GM19035 (cell line): ENCODE measurements at regions not wholly inside any gene's neighbourhood (a gene's known extent, or its start where the extent isn't known, plus 50 kb on each side); places are given as distances from the start of the nearest gene placed in this dataset.

Experiments
- ATAC-seq: cut with Tn5 transposase; IDR thresholded peaks from one replicate; pipeline ENCODE4 v1.9.1; 2021; ENCODE audit not compliant: unreplicated experiment

DNA sequence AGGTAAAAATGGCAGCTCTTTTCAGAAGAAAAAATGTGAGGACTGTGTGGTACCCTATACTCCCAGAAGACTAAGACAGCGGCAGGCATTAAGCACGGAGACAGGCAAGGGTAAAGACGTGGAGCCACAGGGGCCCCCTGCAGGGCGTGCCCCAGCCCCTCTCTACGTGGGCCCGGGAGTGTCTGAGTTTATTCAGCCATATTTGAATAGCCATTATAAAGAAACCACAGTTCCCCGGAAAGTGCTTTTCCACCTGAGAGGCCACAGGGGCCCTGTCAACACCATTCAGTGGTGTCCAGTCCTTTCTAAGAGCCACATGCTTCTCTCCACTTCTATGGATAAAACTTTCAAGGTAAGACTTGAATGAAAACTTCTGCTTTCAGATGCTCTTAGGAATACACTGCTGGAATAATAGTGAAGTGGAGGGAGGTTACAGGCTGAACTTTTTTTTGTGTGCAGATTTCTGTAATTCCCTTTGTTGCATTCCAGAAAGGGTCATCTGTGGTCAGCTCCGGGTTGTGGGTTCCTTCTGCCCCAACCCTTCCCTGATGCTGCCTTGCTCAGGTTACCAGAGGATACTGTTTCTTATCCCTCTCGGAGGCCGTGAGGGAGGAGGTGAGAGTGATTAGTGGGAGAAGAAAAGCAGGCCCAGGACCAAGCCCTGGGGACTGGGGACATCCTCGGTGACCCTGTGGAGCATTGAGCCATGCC is 58.4 kb downstream of the SLC25A47 start:
- ATAC-seq = no peak

DNA sequence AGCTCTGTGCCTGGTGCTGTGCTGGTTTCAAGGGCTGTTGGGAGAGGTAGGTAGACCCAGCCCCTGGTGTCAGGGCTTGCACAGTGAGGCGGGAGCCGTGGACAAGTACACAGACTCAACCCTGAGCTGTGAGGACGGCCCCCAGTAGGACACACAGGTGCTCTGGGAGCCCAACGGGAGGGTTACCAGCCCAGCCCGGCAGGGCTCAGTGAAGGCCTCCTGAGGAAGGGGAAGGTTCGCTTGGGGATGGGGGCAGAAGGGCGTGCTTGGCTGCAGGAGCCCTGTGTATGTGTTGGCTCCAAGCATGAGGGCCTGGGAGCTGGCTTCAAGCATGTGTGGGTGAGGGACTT is 58.9 kb downstream of the SLC25A47 start:
- no peak for ATAC-seq

DNA sequence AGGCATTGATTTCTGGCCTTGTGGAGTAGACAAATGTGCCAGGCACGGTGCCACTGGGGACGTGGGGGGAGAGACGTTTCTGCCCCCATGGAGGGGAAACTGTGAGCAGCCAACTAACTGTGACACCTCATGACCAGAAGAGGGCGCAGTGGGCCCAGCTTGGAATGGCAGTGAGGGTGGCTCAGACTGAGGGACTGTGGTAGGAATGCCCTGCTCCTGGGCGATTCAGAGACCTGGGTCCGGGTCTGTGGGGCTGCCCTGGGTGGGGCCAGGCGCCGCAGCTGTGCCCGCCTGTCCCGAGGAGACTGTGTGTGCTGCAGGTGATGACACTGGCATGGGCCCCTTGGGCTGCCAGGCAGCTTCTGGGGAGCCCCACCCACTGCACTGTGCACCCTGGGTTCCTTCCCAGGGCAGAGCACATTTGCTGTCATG is 60.6 kb downstream of the SLC25A47 start:
- ATAC-seq = peak; percentile 59

DNA sequence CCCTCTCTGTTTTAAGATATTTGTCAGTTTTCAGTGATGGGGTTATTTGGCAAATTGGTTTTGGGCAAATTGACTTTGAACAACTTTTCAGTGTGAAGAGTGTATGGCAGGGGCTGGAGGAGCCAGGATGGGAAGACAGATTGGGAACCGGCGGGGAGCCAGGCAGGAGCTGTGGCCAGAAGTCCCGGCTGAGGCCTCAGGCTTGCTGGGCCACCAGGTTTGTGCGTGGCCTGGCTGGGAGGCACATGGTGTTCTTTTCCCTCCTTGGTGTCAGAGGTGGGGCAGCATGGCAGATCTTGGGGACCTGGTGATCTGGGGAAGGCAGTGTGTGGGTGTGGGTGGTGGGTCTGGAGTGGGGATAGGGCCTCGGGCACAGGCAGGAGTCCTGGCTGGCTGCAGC is 61.1 kb downstream of the SLC25A47 start:
- no peak for ATAC-seq

DNA sequence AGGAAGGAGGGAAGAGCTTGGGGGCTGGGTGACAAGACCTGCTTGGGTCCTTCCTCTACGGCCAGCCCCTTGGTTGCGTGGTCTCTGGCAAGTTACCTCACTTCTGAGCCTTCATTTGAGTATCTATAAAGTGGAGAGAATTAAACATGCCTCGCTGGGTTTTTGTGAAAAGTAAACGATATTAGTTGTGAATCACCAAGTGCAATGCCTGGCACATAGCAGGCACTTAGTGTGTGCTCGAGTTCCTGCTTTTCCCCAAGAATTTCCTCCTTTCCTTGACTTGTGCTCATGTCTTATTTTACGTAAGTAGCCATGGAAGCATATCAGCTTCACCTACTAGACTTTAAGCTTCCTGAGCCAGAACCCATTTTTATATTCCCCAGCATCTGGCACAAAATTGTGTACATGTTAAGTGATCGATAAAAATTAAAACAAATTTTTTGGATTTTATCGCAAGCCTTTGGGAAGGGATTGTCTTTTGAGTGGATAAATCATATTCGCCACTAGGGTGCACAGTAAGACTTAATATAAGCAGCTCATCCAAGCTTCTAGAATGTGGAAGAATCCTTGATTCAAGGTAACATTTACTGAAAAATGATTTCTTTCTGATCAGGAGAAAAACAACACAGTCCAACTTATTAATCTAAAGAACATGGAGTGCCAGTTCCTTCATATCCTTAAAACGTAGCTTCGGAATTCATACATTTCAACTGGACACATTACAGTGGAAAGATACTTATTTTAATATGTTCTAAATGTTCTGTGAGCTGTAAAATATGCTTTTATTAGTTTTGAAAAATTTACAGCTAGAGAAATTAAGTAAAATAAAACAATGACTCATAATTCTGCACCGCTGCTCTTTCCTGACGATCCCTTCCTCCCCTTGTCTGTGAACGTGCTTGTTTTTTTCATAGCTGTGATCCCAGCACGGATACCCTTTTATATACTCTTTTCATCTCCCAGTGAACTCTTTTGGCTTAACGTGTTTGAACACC is 62.0 kb downstream of the SLC25A47 start:
- ATAC-seq = no peak

DNA sequence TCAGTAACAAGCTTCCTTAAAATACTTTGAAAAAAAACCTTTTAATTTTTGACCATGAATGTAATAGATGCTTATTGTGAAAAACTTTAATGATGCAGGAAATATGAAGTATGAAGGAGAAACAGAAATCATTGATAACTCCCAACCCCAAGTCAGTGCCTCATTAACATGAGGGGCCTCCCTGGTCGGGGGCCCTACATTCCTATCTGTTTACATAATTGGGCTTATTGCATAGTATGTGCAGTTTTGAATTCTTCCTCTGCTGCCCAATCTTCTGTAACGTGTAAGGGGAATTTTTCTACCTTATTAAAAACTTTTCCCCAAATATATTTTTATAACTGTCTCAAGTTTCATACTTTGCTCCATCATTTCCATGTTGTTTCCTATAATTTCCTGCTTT is 63.0 kb downstream of the SLC25A47 start:
- ATAC-seq = no peak

DNA sequence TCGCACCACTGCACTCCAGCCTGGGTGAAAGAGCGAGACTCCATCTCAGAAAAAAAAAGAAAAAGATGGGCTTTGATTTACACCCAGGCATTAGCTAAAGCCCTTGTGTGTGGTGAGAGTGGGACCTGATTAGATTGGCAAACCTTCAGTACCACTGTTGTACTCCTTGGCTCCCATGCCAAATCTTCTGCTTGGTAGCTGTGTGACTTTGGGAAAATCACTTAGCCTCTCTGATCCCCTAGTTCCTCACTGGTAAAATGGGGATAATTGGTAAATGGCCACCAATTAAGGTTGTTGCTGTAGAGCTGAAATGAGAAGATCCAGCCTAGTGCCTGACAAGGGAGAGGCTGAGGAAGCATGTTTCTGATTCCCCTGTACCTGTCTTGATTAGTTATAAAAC is 63.7 kb downstream of the SLC25A47 start:
- ATAC-seq = no peak

DNA sequence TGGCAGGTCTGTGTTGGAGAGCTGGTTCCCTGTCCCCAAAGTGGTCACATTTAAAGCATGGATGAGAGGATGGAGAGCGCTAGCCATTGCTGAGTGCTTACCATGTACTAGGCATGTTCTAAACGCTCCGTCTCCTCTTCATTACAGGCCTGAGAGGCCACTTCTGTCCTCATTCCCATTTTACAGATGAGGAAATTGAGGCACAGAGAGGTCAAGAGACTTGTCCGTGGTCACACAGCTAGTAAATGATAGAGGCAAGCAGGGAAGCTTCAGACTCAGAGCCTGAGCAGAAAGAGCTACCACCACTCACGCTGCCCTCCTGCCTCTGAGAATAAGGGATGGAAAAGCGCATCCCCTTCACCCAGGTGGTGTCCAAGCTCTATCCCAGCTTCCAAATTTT is 64.3 kb downstream of the SLC25A47 start:
- no peak for ATAC-seq

DNA sequence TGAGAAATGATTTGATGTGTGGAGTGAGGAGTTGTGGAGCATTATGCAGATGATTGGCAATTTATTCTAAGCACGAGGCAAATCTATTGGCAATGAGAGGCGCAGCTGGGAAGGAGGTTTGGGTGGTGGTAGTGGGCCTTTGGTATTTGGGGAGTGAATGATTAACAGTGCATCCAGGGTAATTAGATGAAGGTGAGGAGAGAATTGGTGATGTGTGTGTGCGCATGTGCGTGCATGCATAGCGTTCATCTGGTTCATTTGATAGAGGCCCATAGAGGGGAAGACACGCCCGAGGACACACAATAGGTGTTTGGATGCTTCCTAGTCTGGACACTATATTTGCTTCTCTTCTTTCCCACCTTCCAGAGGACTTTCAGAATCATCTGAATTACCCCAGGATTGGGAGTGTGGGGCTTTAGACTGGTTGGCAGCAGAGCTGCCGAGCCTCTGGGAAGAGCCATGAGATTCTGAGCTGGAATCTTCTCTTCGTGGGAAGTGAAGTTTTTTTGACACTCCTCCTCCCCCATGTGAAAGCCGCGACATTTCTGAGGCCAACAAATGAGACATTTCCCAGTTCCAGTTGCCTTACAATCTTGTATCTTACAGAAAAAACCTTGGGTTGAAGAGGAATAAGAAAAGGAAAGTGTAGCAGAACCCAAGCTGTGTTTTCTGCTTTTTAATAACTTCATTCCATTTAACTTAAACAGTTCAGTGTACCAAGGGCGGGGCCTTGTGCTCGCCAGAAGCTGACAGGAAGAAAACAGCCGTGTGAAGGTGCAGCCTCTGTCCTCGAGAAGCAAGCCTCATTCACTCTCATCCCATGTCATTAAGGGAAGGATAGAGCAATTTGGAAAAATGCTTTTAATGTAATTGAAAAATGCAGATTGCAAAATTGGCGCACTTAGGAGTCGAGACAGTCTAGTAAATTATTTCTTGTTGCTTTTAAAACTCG is 65.2 kb downstream of the SLC25A47 start:
- ATAC-seq = no peak

DNA sequence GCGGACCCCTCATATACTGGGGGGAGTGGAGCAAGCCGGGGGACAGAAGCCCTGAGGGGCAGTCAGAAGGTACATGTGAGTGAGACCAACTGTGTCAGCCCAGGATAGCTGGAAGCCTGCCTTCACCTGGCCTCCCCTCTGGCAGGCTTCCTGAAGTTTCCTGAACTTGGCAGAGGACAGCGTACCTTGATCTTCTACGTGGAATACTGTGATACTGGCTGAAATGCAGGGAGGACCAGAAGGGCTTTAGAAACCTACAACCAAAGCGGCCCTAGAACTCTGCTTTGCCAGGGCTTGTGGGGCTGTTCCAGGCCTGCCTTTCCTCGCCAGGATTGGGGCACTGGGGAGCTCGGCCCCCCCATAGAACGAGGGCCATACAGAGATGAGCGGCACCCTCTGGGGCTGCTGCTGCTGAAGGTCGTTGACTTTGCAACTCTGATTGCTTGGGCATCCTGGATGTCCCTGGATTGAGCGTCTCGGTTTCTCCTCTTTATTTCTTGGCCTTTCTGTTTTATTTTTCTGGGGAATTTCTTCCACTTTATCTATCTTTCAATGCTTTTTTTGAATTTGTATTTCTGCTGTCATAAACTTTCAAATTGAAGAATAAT is 66.5 kb downstream of the SLC25A47 start:
- ATAC-seq = no peak

DNA sequence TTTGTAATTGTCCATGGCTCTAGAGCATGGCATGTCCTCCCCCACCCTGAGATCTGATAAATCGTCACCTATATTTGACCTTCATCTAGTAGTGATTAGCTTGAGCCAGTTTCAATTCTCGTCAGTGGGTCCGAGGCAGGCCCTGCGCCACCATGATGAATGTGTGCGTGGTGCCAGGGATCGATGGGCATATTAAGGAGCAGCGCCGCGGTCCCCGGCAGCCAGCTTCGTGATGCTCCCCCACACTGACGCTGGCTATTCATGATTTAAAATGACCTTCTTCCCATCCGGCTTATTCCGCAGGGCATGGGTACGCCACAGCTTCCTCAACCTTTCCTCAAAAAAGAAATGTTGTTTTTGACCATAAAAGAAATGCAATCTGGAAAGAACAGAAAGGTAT is 68.0 kb downstream of the SLC25A47 start:
- ATAC-seq = no peak

DNA sequence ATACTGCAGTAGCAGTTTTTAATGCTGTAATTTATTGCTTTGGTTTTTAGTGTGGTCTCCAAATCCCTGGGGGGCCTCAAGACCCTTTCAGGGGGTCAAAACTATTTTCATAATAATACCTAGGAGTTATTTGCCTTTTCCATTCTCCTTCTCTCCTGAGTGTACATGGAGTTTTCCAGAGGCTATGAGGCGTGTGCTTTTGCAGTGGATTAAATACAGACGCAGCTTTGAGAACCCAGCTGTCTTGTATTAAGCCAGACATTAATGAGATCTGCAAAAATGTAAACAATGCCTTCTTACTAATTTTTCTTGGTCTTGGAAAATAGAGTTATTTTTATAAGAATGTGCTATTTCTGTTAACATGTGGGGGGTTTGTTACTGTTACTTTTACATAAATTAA is 68.6 kb downstream of the SLC25A47 start:
- ATAC-seq = no peak

DNA sequence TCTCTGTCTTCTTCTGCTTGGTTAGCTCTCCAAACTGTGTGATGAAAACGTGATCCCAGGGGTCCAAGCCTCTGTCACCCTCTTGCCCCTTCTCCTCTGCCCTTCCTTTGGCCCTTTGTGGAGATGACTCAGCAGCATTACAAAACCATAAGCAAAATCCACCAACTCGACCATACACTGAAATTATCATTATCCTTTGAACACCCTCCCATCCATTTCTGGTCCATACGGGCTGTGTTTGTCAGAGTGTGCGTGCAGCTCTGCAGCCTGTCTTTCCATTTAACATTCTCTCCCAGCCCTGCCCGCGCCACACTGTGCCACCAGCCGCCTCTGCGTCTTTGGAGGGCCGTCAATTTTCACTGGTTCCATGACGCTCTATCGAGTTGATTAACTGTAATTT is 69.2 kb downstream of the SLC25A47 start:
- no peak for ATAC-seq

DNA sequence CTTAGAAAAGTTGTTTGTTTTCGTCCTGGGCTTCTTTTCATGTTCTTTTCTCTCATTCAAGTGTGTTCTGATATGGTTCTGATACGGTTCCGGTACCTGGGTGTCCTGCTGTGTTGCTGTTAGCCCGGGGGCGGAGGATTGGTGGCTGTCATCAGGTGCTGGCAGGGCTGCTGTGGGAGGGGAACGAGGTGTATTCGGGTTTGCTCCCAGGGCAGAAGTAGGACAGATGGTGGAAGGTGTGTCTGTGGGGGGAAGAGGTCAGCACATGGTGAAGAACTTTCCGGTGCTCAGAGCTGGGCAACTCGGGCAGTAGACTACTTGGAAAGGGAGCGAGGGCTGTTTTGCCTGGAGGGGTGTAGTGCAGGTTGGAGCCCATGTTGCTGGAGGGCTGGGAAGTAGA is 70.2 kb downstream of the SLC25A47 start:
- no peak for ATAC-seq

DNA sequence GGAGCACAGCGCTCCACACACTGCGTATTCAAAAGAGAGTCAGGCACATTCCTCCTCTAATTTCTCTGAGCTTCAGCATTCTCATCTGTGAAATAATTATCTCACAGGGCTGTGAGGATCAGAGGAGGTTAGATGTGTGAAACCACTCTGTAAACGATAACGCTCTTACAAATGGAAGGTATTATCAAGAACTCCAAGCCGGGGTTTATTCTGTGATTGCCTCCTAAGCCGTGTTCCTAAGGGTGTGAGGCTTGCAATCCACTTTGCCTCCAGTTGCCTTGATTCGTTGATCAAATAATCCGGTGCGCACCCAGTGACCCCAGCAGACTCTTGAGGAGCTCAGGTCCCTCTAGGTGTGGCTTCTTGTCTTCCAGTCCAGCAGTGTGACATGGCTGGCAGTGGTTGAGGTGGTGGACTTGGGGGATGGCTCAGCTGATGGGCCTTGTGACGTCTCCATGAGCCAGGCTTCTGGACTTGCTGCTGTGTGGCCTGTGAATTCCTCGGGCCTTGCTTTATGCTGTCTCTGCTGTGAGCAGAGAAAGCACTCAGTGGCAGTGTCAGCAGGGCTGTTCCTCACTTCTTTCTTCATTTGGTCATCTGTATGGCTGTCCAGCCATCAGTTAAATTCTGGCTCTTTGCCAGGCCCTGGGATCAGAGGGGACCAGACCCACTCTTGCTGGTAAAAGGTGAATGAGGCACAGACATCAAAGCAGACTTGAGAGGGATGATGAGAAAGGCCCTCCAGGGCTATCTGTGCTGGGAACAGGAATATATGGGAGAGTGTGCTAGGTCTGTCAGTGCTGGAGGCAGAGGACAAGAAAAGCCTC is 71.0 kb downstream of the SLC25A47 start:
- ATAC-seq = no peak

DNA sequence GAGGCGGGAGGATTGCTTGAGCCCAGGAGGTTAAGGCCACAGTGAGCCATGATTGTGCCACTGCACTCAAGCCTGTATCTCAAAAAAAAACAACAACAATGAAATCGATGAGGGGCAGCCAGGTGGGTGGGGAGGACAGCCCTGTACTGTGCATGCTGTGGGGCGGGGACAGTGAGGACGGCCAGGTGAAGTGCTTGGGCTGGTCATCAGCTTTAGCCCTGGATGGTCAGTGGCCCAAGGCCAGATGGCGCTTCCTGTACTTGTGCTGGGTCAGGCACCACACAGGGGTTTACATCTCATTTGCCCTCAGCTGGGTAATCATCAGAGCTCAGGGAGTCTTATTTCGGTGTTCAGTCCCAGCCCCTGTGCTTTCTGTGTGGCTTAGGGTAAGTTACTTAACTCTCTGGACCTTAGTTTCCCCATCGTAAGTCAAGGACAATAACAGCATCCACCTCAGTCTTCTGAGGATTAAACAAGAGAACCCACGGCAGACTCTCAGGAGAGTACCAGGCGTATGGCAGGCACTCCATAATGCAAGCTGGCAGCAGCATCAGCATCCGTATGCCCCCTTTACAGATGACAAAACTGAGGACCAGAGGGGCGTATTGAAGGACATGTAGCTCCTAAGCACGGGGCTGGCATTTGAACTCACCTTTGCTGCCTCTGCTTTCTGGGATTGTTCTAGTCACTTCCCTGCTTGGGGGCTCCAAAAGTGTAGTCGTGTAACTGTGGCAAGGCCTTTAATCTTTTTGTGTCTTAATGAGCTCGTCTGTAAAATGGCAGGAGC is 71.9 kb downstream of the SLC25A47 start:
- no peak for ATAC-seq

DNA sequence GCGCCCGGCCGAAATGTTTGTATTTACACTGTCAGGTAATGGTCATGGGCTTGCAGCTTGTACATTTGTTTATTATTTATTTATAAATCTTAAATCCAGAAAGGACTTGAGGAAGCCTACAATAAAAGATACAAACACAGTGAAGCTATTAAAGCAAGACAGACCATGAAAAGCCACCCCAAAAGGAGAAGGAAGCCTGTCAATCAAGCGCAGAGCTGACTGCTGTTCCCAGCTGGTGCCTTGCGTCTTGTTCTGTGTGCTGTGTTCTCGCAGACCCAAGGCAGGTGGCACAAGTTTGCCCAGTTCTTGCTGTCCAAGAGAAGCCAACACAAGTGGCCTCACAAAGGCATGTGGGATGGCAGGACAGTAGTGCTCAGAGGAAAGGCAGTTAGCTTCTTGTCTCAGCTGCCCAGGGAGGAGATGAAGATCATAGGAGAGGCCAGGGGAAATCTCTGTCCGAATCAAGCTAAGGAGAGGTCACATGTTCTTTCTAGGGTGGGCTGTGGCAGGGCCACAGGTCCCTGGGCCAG is 73.2 kb downstream of the SLC25A47 start:
- no peak for ATAC-seq

DNA sequence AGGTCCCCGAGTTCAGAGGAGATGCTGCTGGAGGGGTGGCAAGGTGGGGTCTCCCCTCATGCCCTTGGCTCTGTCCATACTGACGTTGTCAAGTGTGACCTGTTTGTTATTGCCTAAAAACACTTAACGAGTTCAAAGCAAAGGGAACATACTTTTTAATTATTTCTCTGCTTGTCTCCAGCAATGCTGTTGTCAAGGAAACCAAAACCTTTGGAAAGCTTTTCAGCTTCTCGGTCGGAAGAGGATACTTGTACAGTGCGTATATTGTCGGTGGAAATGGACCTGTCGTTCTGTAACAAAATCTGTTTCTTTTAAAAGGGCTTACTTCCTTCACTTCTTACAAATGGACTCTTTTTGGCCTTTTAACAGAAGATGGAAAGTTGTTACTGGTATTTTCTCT is 73.9 kb downstream of the SLC25A47 start:
- ATAC-seq = no peak

DNA sequence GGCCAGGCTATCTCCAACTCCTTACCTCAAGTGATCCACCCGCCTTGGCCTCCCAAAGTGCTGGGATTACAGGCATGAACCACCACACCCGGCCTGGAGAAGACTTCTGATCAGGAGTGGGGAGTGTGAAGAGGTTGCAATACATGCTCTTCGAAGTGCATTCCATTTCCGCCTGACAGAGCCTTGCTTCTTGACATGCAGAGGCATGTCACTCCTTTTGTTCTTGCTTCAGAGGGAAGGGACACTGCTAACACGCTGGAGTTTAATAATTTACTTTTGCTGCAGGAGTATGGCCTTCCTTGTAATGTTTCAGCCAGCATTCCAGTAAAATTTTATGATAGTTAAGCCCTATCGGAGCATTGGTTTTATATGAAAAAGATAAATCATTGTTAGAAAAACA is 74.9 kb downstream of the SLC25A47 start:
- ATAC-seq = no peak
